Tibial nerve (tissue), 4 donors: ENCODE measurements at regions not wholly inside any gene's neighbourhood (a gene's known extent, or its start where the extent isn't known, plus 50 kb on each side); places are given as distances from the start of the nearest gene placed in this dataset.

Experiments used
- DNase-seq, 2 donors: peaks; one replicate each; pipeline ENCODE4 v3.0.0-alpha.2; 2019; ENCODE audit warnings: low spot score in 2 of 2
- H3K27ac ChIP-seq, 4 donors: fragments of 200-600 bp; sonication (generic) in 3 of 4; one replicate each; pipeline ENCODE4 v1.5.1; 2017 to 2019; ENCODE audit warnings: mild to moderate bottlenecking in 1 of 4
- H3K27me3 ChIP-seq, 2 donors: fragments of 200-600 bp; sonication (generic) in 1 of 2; one replicate each; pipeline versions ENCODE4 v1.5.1 to v1.6.0; 2017 to 2019
- H3K36me3 ChIP-seq, 3 donors: fragments of 200-600 bp; sonication (generic); one replicate each; pipeline ENCODE4 v1.5.1; 2018 to 2019
- H3K4me1 ChIP-seq, 4 donors: fragments of 200-600 bp; sonication (generic) in 3 of 4; one replicate each; pipeline ENCODE4 v1.5.1; 2017 to 2019
- H3K4me3 ChIP-seq, 4 donors: fragments of 200-600 bp; sonication (generic) in 3 of 4; one replicate each; pipeline ENCODE4 v1.5.1; 2017 to 2019; ENCODE audit warnings: mild to moderate bottlenecking in 1 of 4, moderate library complexity in 1 of 4
- H3K9me3 ChIP-seq, 4 donors: fragments of 200-600 bp; sonication (generic) in 3 of 4; one replicate each; pipeline ENCODE4 v1.5.1; 2017 to 2019
- CTCF ChIP-seq, 5 experiments: fragments of 200-600 bp in 3 of 5; fragments of 450-650 bp in 2 of 5; sonication (generic) in 3 of 5; IDR thresholded peaks; one replicate each; pipeline ENCODE4 v1.5.1; 2016 to 2019; ENCODE audit warnings: antibody characterized with exemption in 5 of 5, mild to moderate bottlenecking in 3 of 5, moderate library complexity in 2 of 5
- EP300 ChIP-seq, 2 donors: sonication (generic); formaldehyde crosslinking; IDR thresholded peaks; one replicate each; pipeline ENCODE4 v1.6.1; 2017; ENCODE audit warnings: antibody characterized with exemption in 2 of 2, mild to moderate bottlenecking in 1 of 2
- POLR2A ChIP-seq, 2 donors: fragments of 450-650 bp; IDR thresholded peaks; one replicate each; pipeline ENCODE4 v1.6.1; 2017; ENCODE audit warnings: antibody characterized with exemption in 2 of 2, mild to moderate bottlenecking in 2 of 2, moderate library complexity in 2 of 2
- WGBS, 2 donors: methylation state at CpG; one replicate each; pipeline ENCODE4 v1.1.5; 2018; 5-methylcytosine and 5-hydroxymethylcytosine counted together

GRCh38 chr15:37377428-37377827, 277.1 kb upstream of the MEIS2 start:
- Histone ChIP-seq H3K27me3 (no peaks in the 10 kb centered on the region), H3K36me3 (no peaks in the 10 kb centered on the region), H3K9me3 (peaks cover 0 to 4% (median 0%) of the 10 kb centered on the region in 4 donors), H3K4me1 (no peaks in the 10 kb centered on the region), H3K4me3 (no peak overlapping the region), H3K27ac (no peak overlapping the region)
- DNase-seq: no peak
- TF ChIP-seq CTCF (IDR thresholded peaks at IDR 0.05) (no peak), EP300 (IDR thresholded peaks at IDR 0.05) (no peak), POLR2A (IDR thresholded peaks at IDR 0.05) (no peak)
- WGBS, 2 donors: 95 to 97% methylated on average over 2 of the region's 2 CpGs

- TF ChIP-seq POLR2A (IDR thresholded peaks at IDR 0.05) (no peak), EP300 (IDR thresholded peaks at IDR 0.05) (no peak), CTCF (IDR thresholded peaks at IDR 0.05) (no peak)
- DNase-seq: no peak
- WGBS, 2 donors: 56 to 60% methylated on average over 3 of the region's 3 CpGs
- Histone ChIP-seq H3K4me3 (no peak overlapping the region), H3K27me3 (no peaks in the 10 kb centered on the region), H3K4me1 (no peaks in the 10 kb centered on the region), H3K27ac (no peak overlapping the region), H3K9me3 (peaks cover 0 to 6% (median 0%) of the 10 kb centered on the region in 4 donors), H3K36me3 (no peaks in the 10 kb centered on the region)
Measured at GRCh38 chr15:37394402-37395099, 294.2 kb upstream of the MEIS2 start.

- Histone ChIP-seq H3K27me3 (no peaks in the 10 kb centered on the region), H3K4me1 (no peaks in the 10 kb centered on the region), H3K36me3 (no peaks in the 10 kb centered on the region), H3K4me3 (no peak overlapping the region), H3K27ac (no peak overlapping the region), H3K9me3 (peaks cover 0 to 2% (median 0%) of the 10 kb centered on the region in 4 donors)
- DNase-seq: no peak
- 82 to 90% methylated on average over 3 of the region's 3 CpGs for WGBS, 2 donors
- TF ChIP-seq CTCF (IDR thresholded peaks at IDR 0.05) (no peak), EP300 (IDR thresholded peaks at IDR 0.05) (no peak), POLR2A (IDR thresholded peaks at IDR 0.05) (no peak)
Measured at GRCh38 chr15:37395100-37395468, 294.7 kb upstream of the MEIS2 start.

- Histone ChIP-seq H3K27ac (no peak overlapping the region), H3K9me3 (peaks cover 0 to 2% (median 0%) of the 10 kb centered on the region in 4 donors), H3K4me3 (no peak overlapping the region), H3K4me1 (no peaks in the 10 kb centered on the region), H3K36me3 (no peaks in the 10 kb centered on the region), H3K27me3 (no peaks in the 10 kb centered on the region)
- DNase-seq: no peak
- TF ChIP-seq CTCF (IDR thresholded peaks at IDR 0.05): no peak
- TF ChIP-seq EP300 (IDR thresholded peaks at IDR 0.05): no peak
- TF ChIP-seq POLR2A (IDR thresholded peaks at IDR 0.05): no peak
- 32 to 56% methylated on average over 3 of the region's 3 CpGs for WGBS, 2 donors
Measured at GRCh38 chr15:37397266-37398022, 297.1 kb upstream of the MEIS2 start.

GRCh38 chr15:37416103-37416502, 315.8 kb upstream of the MEIS2 start:
- no peak for TF ChIP-seq EP300 (IDR thresholded peaks at IDR 0.05)
- Histone ChIP-seq H3K4me1 (no peaks in the 10 kb centered on the region), H3K36me3 (no peaks in the 10 kb centered on the region), H3K4me3 (no peak overlapping the region), H3K27me3 (no peaks in the 10 kb centered on the region), H3K9me3 (peaks cover 0 to 5% (median 0%) of the 10 kb centered on the region in 4 donors), H3K27ac (no peak overlapping the region)
- WGBS, 2 donors: 97 to 98% methylated on average over 1 of the region's 1 CpG
- no peak for DNase-seq
